Parathyroid adenoma (tissue), 2 donors: ENCODE measurements at regions not wholly inside any gene's neighbourhood (a gene's known extent, or its start where the extent isn't known, plus 50 kb on each side); places are given as distances from the start of the nearest gene placed in this dataset.

Source experiments
- H2AFZ ChIP-seq: fragments of 300-600 bp; sonication (generic); one replicate; pipeline ENCODE4 v1.7.0; 2017; ENCODE audit warnings: antibody characterized with exemption, mild to moderate bottlenecking
- H3K27ac ChIP-seq: fragments of 300-600 bp; sonication (generic); one replicate; pipeline ENCODE4 v1.7.0; 2017
- H3K27me3 ChIP-seq: fragments of 300-600 bp; sonication (generic); one replicate; pipeline ENCODE4 v1.7.0; 2017; ENCODE audit warnings: low read length; ENCODE audit not compliant: control insufficient read depth, insufficient read depth
- H3K36me3 ChIP-seq: fragments of 300-600 bp; sonication (generic); one replicate; pipeline ENCODE4 v1.7.0; 2017; ENCODE audit warnings: low read length; ENCODE audit not compliant: control insufficient read depth, insufficient read depth
- H3K4me1 ChIP-seq: fragments of 300-600 bp; sonication (generic); one replicate; pipeline ENCODE4 v1.7.0; 2017; ENCODE audit warnings: control low read depth
- H3K4me2 ChIP-seq: fragments of 300-600 bp; sonication (generic); one replicate; pipeline ENCODE4 v1.7.0; 2017; ENCODE audit warnings: low read length
- H3K4me3 ChIP-seq: fragments of 300-600 bp; sonication (generic); one replicate; pipeline ENCODE4 v1.7.0; 2017; ENCODE audit warnings: low read depth, low read length
- H3K79me2 ChIP-seq: fragments of 300-600 bp; sonication (generic); one replicate; pipeline ENCODE4 v1.7.0; 2017; ENCODE audit warnings: control low read depth
- H3K9ac ChIP-seq: fragments of 300-600 bp; sonication (generic); one replicate; pipeline ENCODE4 v1.7.0; 2017; ENCODE audit warnings: mild to moderate bottlenecking
- H3K9me3 ChIP-seq: fragments of 300-600 bp; sonication (generic); one replicate; pipeline ENCODE4 v1.7.0; 2017; ENCODE audit warnings: low read length; ENCODE audit not compliant: control insufficient read depth
- CTCF ChIP-seq: fragments of 300-600 bp; sonication (generic); IDR thresholded peaks from one replicate; pipeline ENCODE4 v1.7.0; 2017; ENCODE audit warnings: antibody characterized with exemption, mild to moderate bottlenecking
- donor health status: primary hyperparathyroidism.

DNA sequence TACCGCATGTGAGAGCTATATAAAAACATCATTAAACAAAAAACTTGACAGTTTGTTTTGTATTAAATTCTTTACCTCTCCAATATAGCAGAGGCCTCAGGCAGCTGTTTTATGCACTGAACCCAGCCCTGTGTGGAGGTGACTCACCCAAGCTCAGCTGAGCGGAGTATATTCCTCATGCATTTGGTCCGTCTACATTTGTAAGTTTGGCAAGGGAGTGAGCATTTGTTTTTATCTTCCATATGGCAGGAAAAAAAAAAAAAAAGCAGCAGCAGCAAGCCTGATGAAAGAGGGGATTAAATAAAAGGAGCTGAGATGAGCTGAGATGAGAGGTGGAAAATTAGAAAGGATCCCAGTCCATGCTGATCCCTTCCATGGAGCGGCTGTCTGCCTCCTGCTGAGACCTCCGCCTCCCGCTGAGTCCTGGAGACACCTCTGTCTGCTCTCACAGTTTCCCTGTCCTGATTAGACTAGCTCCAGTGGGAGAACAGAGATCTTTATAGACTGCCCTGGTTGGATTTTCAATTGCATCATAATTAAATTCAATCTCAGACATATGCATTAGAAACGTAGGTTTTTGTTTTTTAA, 112.0 kb upstream of the CTNND2 start:
- no peak for TF ChIP-seq CTCF
- no peak overlapping the region for H3K27ac ChIP-seq
- no peak overlapping the region for H3K4me3 ChIP-seq
- H3K36me3 ChIP-seq: no peaks in the 10 kb centered on the region
- H3K9me3 ChIP-seq: no peaks in the 10 kb centered on the region
- H3K4me1 ChIP-seq: no peaks in the 10 kb centered on the region
- no peak overlapping the region for H2AFZ ChIP-seq
- no peaks in the 10 kb centered on the region for H3K79me2 ChIP-seq
- H3K27me3 ChIP-seq: no peaks in the 10 kb centered on the region
- H3K9ac ChIP-seq: no peak overlapping the region
- no peak overlapping the region for H3K4me2 ChIP-seq

GRCh38 chr5:12013351-12013750, 109.1 kb upstream of the CTNND2 start:
- H3K36me3 ChIP-seq: no peaks in the 10 kb centered on the region
- H2AFZ ChIP-seq: no peak overlapping the region
- H3K9me3 ChIP-seq: no peaks in the 10 kb centered on the region
- no peak overlapping the region for H3K4me3 ChIP-seq
- no peaks in the 10 kb centered on the region for H3K79me2 ChIP-seq
- no peaks in the 10 kb centered on the region for H3K27me3 ChIP-seq
- no peaks in the 10 kb centered on the region for H3K4me1 ChIP-seq
- no peak overlapping the region for H3K9ac ChIP-seq
- no peak for TF ChIP-seq CTCF
- no peak overlapping the region for H3K27ac ChIP-seq
- H3K4me2 ChIP-seq: no peak overlapping the region

DNA sequence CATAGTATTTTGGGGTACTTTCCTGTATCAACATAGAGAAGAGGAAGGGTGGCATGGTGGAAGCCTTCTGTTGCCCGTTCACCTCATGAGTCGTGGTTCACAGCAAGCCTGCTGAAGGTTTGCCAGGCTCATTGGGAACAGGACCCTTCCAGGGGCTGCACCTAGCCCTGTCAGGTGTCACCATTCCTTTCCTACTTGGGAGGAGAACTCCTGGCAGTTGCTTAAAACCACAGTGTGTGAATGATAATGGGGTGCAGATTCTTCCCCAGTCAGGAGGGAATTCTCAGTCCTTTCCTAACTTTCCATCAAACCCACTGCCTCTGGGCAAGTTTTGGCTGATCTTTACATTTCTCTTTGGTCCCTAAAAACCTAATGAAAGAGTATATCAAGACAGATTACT, 99.4 kb upstream of the CTNND2 start:
- Histone ChIP-seq H3K9me3 (no peaks in the 10 kb centered on the region), H3K27me3 (no peaks in the 10 kb centered on the region), H3K4me1 (no peaks in the 10 kb centered on the region), H2AFZ (no peak overlapping the region), H3K4me3 (no peak overlapping the region), H3K9ac (no peak overlapping the region), H3K36me3 (no peaks in the 10 kb centered on the region), H3K27ac (no peak overlapping the region), H3K4me2 (no peak overlapping the region), H3K79me2 (no peaks in the 10 kb centered on the region)
- TF ChIP-seq CTCF: no peak

- Histone ChIP-seq H3K79me2 (no peaks in the 10 kb centered on the region), H3K9me3 (no peaks in the 10 kb centered on the region), H3K4me3 (no peak overlapping the region), H3K4me2 (no peak overlapping the region), H3K36me3 (no peaks in the 10 kb centered on the region), H3K27ac (no peak overlapping the region), H3K9ac (no peak overlapping the region), H2AFZ (no peak overlapping the region), H3K4me1 (no peaks in the 10 kb centered on the region), H3K27me3 (no peaks in the 10 kb centered on the region)
- TF ChIP-seq CTCF: no peak
These were observed 94.2 kb upstream of the CTNND2 start for GRCh38 chr5:11998397-11998796.

DNA sequence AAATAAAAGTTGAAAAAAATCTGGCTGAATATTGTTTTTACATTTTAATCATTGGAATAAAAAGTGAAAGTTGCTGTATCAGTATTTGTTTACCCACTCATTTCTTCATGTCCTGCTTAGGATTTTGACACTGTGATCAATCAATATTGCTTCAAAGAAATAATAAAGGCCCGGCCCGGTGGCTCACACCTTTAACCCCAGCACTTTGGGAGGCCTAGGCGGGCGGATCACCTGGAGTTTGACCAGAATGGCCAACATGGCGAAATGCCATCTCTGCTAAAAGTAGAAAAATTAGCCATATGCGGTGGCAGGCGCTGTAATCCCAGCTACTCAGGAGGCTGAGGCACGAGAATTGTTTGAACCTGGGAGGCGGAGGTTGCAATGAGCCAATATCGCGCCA, 93.7 kb upstream of the CTNND2 start:
- Histone ChIP-seq H3K27me3 (no peaks in the 10 kb centered on the region), H3K9ac (no peak overlapping the region), H2AFZ (no peak overlapping the region), H3K4me3 (no peak overlapping the region), H3K36me3 (no peaks in the 10 kb centered on the region), H3K4me1 (no peaks in the 10 kb centered on the region), H3K27ac (no peak overlapping the region), H3K79me2 (no peaks in the 10 kb centered on the region), H3K9me3 (no peaks in the 10 kb centered on the region), H3K4me2 (no peak overlapping the region)
- TF ChIP-seq CTCF: no peak
